ENCODE measurements at regions not wholly inside any gene's neighbourhood (a gene's known extent, or its start where the extent isn't known, plus 50 kb on each side); places are given as distances from the start of the nearest gene placed in this dataset.
"Not testable (repeated sequence)": the region's sequence is repeated elsewhere in the genome, so short reads cannot be mapped to it uniquely, and the experiment has no call there.

DNA sequence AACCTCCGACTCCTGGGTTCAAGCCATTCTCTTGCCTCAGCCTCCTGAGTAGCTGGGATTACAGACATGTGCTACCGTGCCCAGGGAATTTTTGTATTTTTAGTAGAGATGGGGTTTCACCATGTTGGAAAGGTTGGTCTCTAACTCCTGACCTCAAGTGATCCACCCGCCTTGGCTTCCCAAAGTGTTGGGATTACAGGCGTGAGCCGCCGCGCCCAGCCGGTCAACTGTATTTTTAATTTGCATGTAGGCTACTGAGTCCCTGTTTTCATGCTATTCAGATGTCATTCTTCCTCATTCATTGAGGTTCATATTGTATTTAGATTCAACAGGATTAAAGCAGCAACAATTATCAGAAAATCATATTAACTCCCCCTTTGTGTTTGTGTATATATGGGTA, 425.1 kb upstream of the IZUMO3 start:
- H3K4me3 ChIP-seq (ENCODE audit: low read depth in 1 of 2, low read length in 2 of 2); H3K36me3 ChIP-seq (ENCODE audit: control insufficient read depth in 2 of 2, insufficient read depth in 2 of 2, low read length in 1 of 2); H3K9me3 ChIP-seq (ENCODE audit: control insufficient read depth in 2 of 2, insufficient read depth in 1 of 2, low read depth in 1 of 2, low read length in 1 of 2); H3K4me1 ChIP-seq (ENCODE audit: control insufficient read depth in 2 of 2, insufficient read depth in 2 of 2, low read length in 1 of 2); H3K27ac ChIP-seq (ENCODE audit: low read depth in 2 of 2, low read length in 1 of 2); H3K27me3 ChIP-seq (ENCODE audit: control insufficient read depth in 1 of 2, insufficient read depth in 2 of 2, low read length in 2 of 2): not testable (repeated sequence)
- 91 to 96% methylated on average over 8 of the region's 8 CpGs for WGBS, 2 donors

DNA sequence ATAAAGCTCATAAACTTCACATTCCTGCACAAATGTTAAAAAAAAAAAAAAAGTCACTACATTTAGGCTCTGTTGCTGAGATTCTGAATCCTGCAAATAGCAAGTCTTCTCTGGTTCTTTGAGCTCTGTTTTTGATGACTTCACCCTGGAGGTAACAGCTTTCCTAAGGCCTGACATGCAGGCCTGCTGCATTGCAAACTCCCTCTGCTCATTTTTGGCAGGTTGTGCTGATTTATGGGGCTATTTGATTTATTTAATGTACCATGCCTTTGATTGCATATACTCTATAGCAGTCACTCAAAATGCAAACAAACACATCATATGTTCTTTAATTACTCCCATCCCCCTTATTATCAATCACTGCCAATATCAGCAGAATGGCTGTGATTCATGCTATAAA, 416.1 kb upstream of the IZUMO3 start:
- H3K27me3 ChIP-seq (ENCODE audit: control insufficient read depth in 1 of 2, insufficient read depth in 2 of 2, low read length in 2 of 2) = no peaks in the 10 kb centered on the region
- H3K4me1 ChIP-seq (ENCODE audit: control insufficient read depth in 2 of 2, insufficient read depth in 2 of 2, low read length in 1 of 2) = no peaks in the 10 kb centered on the region
- H3K9me3 ChIP-seq (ENCODE audit: control insufficient read depth in 2 of 2, insufficient read depth in 1 of 2, low read depth in 1 of 2, low read length in 1 of 2) = no peaks in the 10 kb centered on the region
- no peaks in the 10 kb centered on the region for H3K36me3 ChIP-seq (ENCODE audit: control insufficient read depth in 2 of 2, insufficient read depth in 2 of 2, low read length in 1 of 2)
- no peak overlapping the region for H3K4me3 ChIP-seq (ENCODE audit: low read depth in 1 of 2, low read length in 2 of 2)
- no peak overlapping the region for H3K27ac ChIP-seq (ENCODE audit: low read depth in 2 of 2, low read length in 1 of 2)

DNA sequence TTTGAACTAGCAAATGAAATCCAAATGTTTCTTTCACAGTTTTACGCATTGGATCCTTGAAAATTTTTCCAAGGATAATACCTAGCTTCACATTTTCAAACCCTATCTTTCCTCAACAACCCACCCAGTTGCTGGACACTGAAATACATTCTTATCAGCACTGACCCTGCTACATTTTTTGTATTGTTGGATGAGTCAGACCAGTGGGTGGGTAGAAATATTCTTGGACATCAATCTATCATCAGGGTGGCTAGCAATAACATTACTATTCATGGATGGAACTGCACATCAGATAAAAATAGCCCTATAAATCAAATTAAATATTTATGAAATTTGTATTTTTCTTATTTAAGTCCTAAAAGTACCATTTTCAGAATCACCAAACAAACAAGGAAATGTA, 407.4 kb upstream of the IZUMO3 start:
- no peak overlapping the region for H3K4me3 ChIP-seq (ENCODE audit: low read depth in 1 of 2, low read length in 2 of 2)
- H3K27me3 ChIP-seq (ENCODE audit: control insufficient read depth in 1 of 2, insufficient read depth in 2 of 2, low read length in 2 of 2) = no peaks in the 10 kb centered on the region
- WGBS, 2 donors = 89 to 92% methylated on average over 1 of the region's 1 CpG
- H3K27ac ChIP-seq (ENCODE audit: low read depth in 2 of 2, low read length in 1 of 2) = no peak overlapping the region
- H3K4me1 ChIP-seq (ENCODE audit: control insufficient read depth in 2 of 2, insufficient read depth in 2 of 2, low read length in 1 of 2) = no peaks in the 10 kb centered on the region
- no peaks in the 10 kb centered on the region for H3K9me3 ChIP-seq (ENCODE audit: control insufficient read depth in 2 of 2, insufficient read depth in 1 of 2, low read depth in 1 of 2, low read length in 1 of 2)
- H3K36me3 ChIP-seq (ENCODE audit: control insufficient read depth in 2 of 2, insufficient read depth in 2 of 2, low read length in 1 of 2) = no peaks in the 10 kb centered on the region

DNA sequence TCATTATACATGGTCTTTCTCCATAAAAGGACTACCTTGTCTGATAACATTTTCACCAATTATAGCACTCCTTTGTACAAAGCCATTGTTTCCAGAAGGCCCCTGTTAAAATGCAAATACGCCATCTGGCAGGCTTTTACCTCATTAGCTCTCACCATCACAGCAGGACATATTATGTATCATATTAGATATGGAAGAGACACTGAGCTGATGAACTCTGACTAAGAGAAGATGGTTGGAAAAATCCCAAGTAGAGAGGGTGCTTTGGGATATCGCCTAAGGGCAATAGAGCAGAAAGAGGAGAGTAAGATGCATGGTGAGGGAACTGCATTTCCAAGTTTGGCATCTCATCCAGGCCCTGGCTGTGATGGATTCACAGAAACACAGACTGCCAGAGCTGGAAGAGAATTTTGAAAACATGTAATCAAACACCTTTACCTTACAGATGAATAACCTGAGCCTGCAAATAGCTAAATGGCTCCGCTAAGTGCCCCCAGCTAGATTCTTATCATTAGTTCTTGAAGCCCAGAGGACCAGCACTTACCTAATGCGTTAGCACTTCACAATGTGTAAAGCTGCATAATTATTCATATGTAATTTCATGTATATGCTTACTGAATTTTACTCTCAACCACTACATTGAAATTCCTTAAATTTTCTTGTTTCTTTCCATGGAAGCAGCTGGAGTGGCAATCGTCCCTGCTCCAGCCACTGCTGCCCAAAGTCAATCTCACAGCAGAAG, 393.6 kb upstream of the IZUMO3 start:
- no peaks in the 10 kb centered on the region for H3K36me3 ChIP-seq (ENCODE audit: control insufficient read depth in 2 of 2, insufficient read depth in 2 of 2, low read length in 1 of 2)
- H3K27me3 ChIP-seq (ENCODE audit: control insufficient read depth in 1 of 2, insufficient read depth in 2 of 2, low read length in 2 of 2) = no peaks in the 10 kb centered on the region
- no peak overlapping the region for H3K27ac ChIP-seq (ENCODE audit: low read depth in 2 of 2, low read length in 1 of 2)
- H3K4me3 ChIP-seq (ENCODE audit: low read depth in 1 of 2, low read length in 2 of 2) = no peak overlapping the region
- H3K9me3 ChIP-seq (ENCODE audit: control insufficient read depth in 2 of 2, insufficient read depth in 1 of 2, low read depth in 1 of 2, low read length in 1 of 2) = no peaks in the 10 kb centered on the region
- 80 to 82% methylated on average over 5 of the region's 5 CpGs for WGBS, 2 donors
- no peaks in the 10 kb centered on the region for H3K4me1 ChIP-seq (ENCODE audit: control insufficient read depth in 2 of 2, insufficient read depth in 2 of 2, low read length in 1 of 2)

DNA sequence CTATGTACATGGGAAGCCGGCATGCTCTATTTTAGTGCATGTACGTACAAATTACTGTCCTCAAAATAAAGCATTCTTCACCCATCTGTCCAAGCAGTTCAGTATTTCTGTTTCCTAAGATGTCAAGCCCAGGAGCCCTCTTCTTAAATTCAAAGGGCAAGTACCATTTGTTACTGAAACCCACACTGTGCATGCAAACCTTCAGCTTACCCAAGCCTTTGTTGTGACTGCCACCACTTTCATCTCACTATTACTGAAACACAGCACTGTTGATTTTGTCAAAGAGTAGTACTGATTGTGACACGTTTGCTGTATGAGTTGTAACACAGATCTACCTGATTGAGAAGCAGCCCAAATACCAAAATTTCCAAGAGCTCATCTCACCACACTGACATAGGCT, 390.4 kb upstream of the IZUMO3 start:
- Histone ChIP-seq H3K4me1 (ENCODE audit: control insufficient read depth in 2 of 2, insufficient read depth in 2 of 2, low read length in 1 of 2) (no peaks in the 10 kb centered on the region), H3K9me3 (ENCODE audit: control insufficient read depth in 2 of 2, insufficient read depth in 1 of 2, low read depth in 1 of 2, low read length in 1 of 2) (no peaks in the 10 kb centered on the region), H3K27me3 (ENCODE audit: control insufficient read depth in 1 of 2, insufficient read depth in 2 of 2, low read length in 2 of 2) (no peaks in the 10 kb centered on the region), H3K27ac (ENCODE audit: low read depth in 2 of 2, low read length in 1 of 2) (no peak overlapping the region), H3K36me3 (ENCODE audit: control insufficient read depth in 2 of 2, insufficient read depth in 2 of 2, low read length in 1 of 2) (no peaks in the 10 kb centered on the region), H3K4me3 (ENCODE audit: low read depth in 1 of 2, low read length in 2 of 2) (no peak overlapping the region)
- 57 to 63% methylated on average over 3 of the region's 3 CpGs for WGBS, 2 donors

DNA sequence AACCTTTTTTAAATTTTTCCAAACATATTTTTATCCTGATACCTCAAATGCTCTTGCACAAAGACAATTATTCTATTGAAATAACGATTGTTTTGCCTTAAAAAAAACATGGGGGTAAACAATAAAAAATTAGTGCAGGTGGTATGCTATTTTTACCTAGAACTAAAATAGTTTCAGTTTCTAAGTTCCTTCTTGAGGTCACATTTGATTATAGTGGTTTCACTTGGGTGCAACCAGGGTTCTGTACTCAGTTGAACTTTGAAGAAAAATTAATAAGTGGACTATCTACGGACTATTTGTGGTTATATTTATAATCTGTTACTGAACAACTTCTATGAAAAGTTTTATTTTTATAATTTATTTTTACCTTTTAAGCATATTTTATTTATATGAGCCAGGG, 387.1 kb upstream of the IZUMO3 start:
- Histone ChIP-seq H3K27ac (ENCODE audit: low read depth in 2 of 2, low read length in 1 of 2) (no peak overlapping the region), H3K36me3 (ENCODE audit: control insufficient read depth in 2 of 2, insufficient read depth in 2 of 2, low read length in 1 of 2) (no peaks in the 10 kb centered on the region), H3K4me3 (ENCODE audit: low read depth in 1 of 2, low read length in 2 of 2) (no peak overlapping the region), H3K27me3 (ENCODE audit: control insufficient read depth in 1 of 2, insufficient read depth in 2 of 2, low read length in 2 of 2) (no peaks in the 10 kb centered on the region), H3K9me3 (ENCODE audit: control insufficient read depth in 2 of 2, insufficient read depth in 1 of 2, low read depth in 1 of 2, low read length in 1 of 2) (no peaks in the 10 kb centered on the region), H3K4me1 (ENCODE audit: control insufficient read depth in 2 of 2, insufficient read depth in 2 of 2, low read length in 1 of 2) (no peaks in the 10 kb centered on the region)
- 75 to 82% methylated on average over 2 of the region's 2 CpGs for WGBS, 2 donors

DNA sequence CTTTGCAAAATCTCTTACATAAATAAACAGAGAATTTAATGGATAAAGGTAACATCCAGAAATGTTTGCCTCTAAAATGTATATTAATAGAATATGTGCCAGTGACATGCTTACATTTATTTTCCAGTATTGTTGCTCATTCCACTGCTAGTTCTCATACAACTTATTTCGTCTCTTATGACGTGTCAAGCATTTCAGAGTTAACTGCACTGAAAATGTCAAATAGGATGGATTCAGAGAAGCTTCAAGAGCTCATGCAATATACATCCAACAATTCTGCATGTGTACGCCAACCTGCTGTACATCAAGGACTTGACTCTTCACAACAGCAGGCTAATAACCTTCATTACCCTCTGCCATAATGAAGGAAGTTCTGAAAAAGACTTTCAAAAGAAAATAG, 386.2 kb upstream of the IZUMO3 start:
- WGBS, 2 donors = 43 to 49% methylated on average over 3 of the region's 3 CpGs
- H3K4me1 ChIP-seq (ENCODE audit: control insufficient read depth in 2 of 2, insufficient read depth in 2 of 2, low read length in 1 of 2) = no peaks in the 10 kb centered on the region
- no peaks in the 10 kb centered on the region for H3K36me3 ChIP-seq (ENCODE audit: control insufficient read depth in 2 of 2, insufficient read depth in 2 of 2, low read length in 1 of 2)
- H3K27ac ChIP-seq (ENCODE audit: low read depth in 2 of 2, low read length in 1 of 2) = no peak overlapping the region
- H3K27me3 ChIP-seq (ENCODE audit: control insufficient read depth in 1 of 2, insufficient read depth in 2 of 2, low read length in 2 of 2) = no peaks in the 10 kb centered on the region
- no peak overlapping the region for H3K4me3 ChIP-seq (ENCODE audit: low read depth in 1 of 2, low read length in 2 of 2)
- no peaks in the 10 kb centered on the region for H3K9me3 ChIP-seq (ENCODE audit: control insufficient read depth in 2 of 2, insufficient read depth in 1 of 2, low read depth in 1 of 2, low read length in 1 of 2)

DNA sequence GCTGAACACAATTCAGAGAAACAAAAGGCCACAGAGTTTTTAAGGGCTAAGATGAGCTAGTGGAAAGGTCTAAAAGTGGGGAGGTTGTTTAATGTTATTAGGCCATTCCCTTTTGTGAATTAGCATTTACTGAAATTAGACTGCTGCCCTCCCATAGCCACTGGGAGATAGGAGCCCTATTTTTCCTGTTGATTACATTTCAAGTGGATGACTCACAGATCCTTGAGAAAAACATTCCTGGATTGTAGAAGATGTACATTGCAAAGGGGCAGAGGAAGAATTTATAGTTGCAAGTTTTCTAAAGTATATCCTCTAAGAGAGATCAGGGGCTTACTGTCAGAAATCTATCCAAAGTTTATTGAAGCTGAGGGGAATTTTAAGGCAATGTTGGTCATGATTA, 367.1 kb upstream of the IZUMO3 start:
- Histone ChIP-seq H3K4me1 (ENCODE audit: control insufficient read depth in 2 of 2, insufficient read depth in 2 of 2, low read length in 1 of 2) (no peaks in the 10 kb centered on the region), H3K4me3 (ENCODE audit: low read depth in 1 of 2, low read length in 2 of 2) (no peak overlapping the region), H3K27me3 (ENCODE audit: control insufficient read depth in 1 of 2, insufficient read depth in 2 of 2, low read length in 2 of 2) (no peaks in the 10 kb centered on the region), H3K9me3 (ENCODE audit: control insufficient read depth in 2 of 2, insufficient read depth in 1 of 2, low read depth in 1 of 2, low read length in 1 of 2) (no peaks in the 10 kb centered on the region), H3K27ac (ENCODE audit: low read depth in 2 of 2, low read length in 1 of 2) (no peak overlapping the region), H3K36me3 (ENCODE audit: control insufficient read depth in 2 of 2, insufficient read depth in 2 of 2, low read length in 1 of 2) (no peaks in the 10 kb centered on the region)

DNA sequence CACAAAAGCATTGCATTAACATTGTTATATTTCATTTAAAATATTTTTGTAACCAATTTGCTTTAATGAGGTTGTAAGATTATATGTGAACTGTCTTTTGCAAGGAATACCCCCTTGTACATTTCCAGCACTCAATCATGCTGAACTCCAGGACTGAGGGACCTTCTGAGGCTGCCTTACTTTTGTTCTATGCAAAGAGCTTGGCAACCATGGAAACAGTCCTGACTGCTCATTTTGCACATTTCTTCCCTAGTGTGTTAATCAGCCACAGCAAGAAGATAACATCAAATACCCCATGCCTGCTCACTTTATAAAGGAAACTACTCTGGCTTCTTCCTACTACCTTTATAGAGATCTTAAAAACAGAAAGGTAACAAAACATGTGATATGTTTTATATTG, 355.6 kb upstream of the IZUMO3 start:
- Histone ChIP-seq H3K27ac (ENCODE audit: low read depth in 2 of 2, low read length in 1 of 2) (no peak overlapping the region), H3K4me1 (ENCODE audit: control insufficient read depth in 2 of 2, insufficient read depth in 2 of 2, low read length in 1 of 2) (no peaks in the 10 kb centered on the region), H3K4me3 (ENCODE audit: low read depth in 1 of 2, low read length in 2 of 2) (no peak overlapping the region), H3K9me3 (ENCODE audit: control insufficient read depth in 2 of 2, insufficient read depth in 1 of 2, low read depth in 1 of 2, low read length in 1 of 2) (peaks cover 0 to 3% of the 10 kb centered on the region in 2 donors), H3K36me3 (ENCODE audit: control insufficient read depth in 2 of 2, insufficient read depth in 2 of 2, low read length in 1 of 2) (no peaks in the 10 kb centered on the region), H3K27me3 (ENCODE audit: control insufficient read depth in 1 of 2, insufficient read depth in 2 of 2, low read length in 2 of 2) (no peaks in the 10 kb centered on the region)

DNA sequence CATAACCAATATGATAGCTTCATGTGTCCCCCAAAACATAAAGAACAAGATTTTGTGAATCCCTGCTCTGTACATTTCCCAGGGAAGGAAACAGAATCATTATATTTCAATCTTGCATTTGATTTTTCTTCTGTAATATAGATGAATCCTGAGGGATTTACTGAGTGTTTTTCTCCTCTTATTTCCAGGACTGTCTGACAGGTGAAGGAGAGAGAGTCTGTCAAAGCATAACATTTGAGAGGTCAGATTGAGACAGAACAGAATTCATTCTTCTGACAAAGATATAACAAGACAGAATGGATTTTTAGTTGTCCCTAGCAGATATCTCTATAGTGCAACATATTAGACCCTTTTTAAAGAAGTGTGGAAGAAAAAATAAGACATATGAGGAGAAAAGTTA, 354.5 kb upstream of the IZUMO3 start:
- no peaks in the 10 kb centered on the region for H3K27me3 ChIP-seq (ENCODE audit: control insufficient read depth in 1 of 2, insufficient read depth in 2 of 2, low read length in 2 of 2)
- peaks cover 0 to 3% of the 10 kb centered on the region in 2 donors for H3K9me3 ChIP-seq (ENCODE audit: control insufficient read depth in 2 of 2, insufficient read depth in 1 of 2, low read depth in 1 of 2, low read length in 1 of 2)
- H3K36me3 ChIP-seq (ENCODE audit: control insufficient read depth in 2 of 2, insufficient read depth in 2 of 2, low read length in 1 of 2) = no peaks in the 10 kb centered on the region
- H3K27ac ChIP-seq (ENCODE audit: low read depth in 2 of 2, low read length in 1 of 2) = no peak overlapping the region
- no peak overlapping the region for H3K4me3 ChIP-seq (ENCODE audit: low read depth in 1 of 2, low read length in 2 of 2)
- H3K4me1 ChIP-seq (ENCODE audit: control insufficient read depth in 2 of 2, insufficient read depth in 2 of 2, low read length in 1 of 2) = no peaks in the 10 kb centered on the region
